ENCODE measurements at regions not wholly inside any gene's neighbourhood (a gene's known extent, or its start where the extent isn't known, plus 50 kb on each side); places are given as distances from the start of the nearest gene placed in this dataset.
"Not testable (repeated sequence)": the region's sequence is repeated elsewhere in the genome, so short reads cannot be mapped to it uniquely, and the experiment has no call there.

- no peak for DNase-seq (ENCODE audit: low spot score)
Observed at GRCh38 chr14:53668897-53669296, 287.7 kb downstream of the BMP4 start.

- DNase-seq (ENCODE audit: low spot score) = peak; percentile 60
Observed at GRCh38 chr14:53663709-53664108, 292.9 kb downstream of the BMP4 start.

GRCh38 chr14:53655080-53655785 lies 301.4 kb downstream of the BMP4 start:
- DNase-seq (ENCODE audit: low spot score) = no peak

GRCh38 chr14:53652068-53652467 lies 304.6 kb downstream of the BMP4 start:
- no peak for DNase-seq (ENCODE audit: low spot score)

GRCh38 chr14:53651096-53651740 lies 305.4 kb downstream of the BMP4 start:
- DNase-seq (ENCODE audit: low spot score) = no peak

- peak; percentile 47 for DNase-seq (ENCODE audit: low spot score)
Observed at GRCh38 chr14:53646925-53647324, 309.7 kb downstream of the BMP4 start.

GRCh38 chr14:53640695-53641094 lies 315.9 kb downstream of the BMP4 start:
- no peak for DNase-seq (ENCODE audit: low spot score)

GRCh38 chr14:53638966-53639365 lies 317.7 kb downstream of the BMP4 start:
- DNase-seq (ENCODE audit: low spot score) = no peak

GRCh38 chr14:53634793-53635192 lies 321.8 kb downstream of the BMP4 start:
- DNase-seq (ENCODE audit: low spot score) = no peak

- no peak for DNase-seq (ENCODE audit: low spot score)
Observed at GRCh38 chr14:53630336-53630735, 326.3 kb downstream of the BMP4 start.

- DNase-seq (ENCODE audit: low spot score) = no peak
Observed at GRCh38 chr14:53628732-53629430, 327.7 kb downstream of the BMP4 start.

GRCh38 chr14:53628261-53628660 lies 328.4 kb downstream of the BMP4 start:
- no peak for DNase-seq (ENCODE audit: low spot score)

GRCh38 chr14:53626761-53627160 lies 329.9 kb downstream of the BMP4 start:
- DNase-seq (ENCODE audit: low spot score) = no peak

GRCh38 chr14:53622447-53622846 lies 334.2 kb downstream of the BMP4 start:
- DNase-seq (ENCODE audit: low spot score) = no peak

- DNase-seq (ENCODE audit: low spot score) = no peak
Observed at GRCh38 chr14:53621921-53622320, 334.7 kb downstream of the BMP4 start.

- DNase-seq (ENCODE audit: low spot score) = no peak
Observed at GRCh38 chr14:53621433-53621832, 335.2 kb downstream of the BMP4 start.

GRCh38 chr14:53620890-53621289 lies 335.7 kb downstream of the BMP4 start:
- DNase-seq (ENCODE audit: low spot score) = no peak

GRCh38 chr14:53620317-53620716 lies 336.3 kb downstream of the BMP4 start:
- no peak for DNase-seq (ENCODE audit: low spot score)

- no peak for DNase-seq (ENCODE audit: low spot score)
Observed at GRCh38 chr14:53619691-53620231, 336.9 kb downstream of the BMP4 start.

GRCh38 chr14:53616536-53616935 lies 340.1 kb downstream of the BMP4 start:
- not testable (repeated sequence) for DNase-seq (ENCODE audit: low spot score)

- no peak for DNase-seq (ENCODE audit: low spot score)
Observed at GRCh38 chr14:53615252-53615651, 341.4 kb downstream of the BMP4 start.

GRCh38 chr14:53613404-53614253 lies 343.0 kb downstream of the BMP4 start:
- DNase-seq (ENCODE audit: low spot score) = no peak

All from ecto neural progenitor cell (in vitro differentiated cells).